Liver (tissue), 3 donors: ENCODE measurements at regions not wholly inside any gene's neighbourhood (a gene's known extent, or its start where the extent isn't known, plus 50 kb on each side); places are given as distances from the start of the nearest gene placed in this dataset.

Source experiments
- CTCF ChIP-seq: fragments of 150-350 bp; IDR thresholded peaks from 2 replicates; pipeline ENCODE4 v1.5.1; 2017; ENCODE audit warnings: improper control_type of control experiment, low read depth, low read length; ENCODE audit not compliant: missing input control
- EGR1 ChIP-seq, 2 donors: IDR thresholded peaks; 2 replicates each; pipeline ENCODE4 v1.6.1; 2016 to 2018; ENCODE audit warnings: antibody characterized with exemption in 2 of 2, low read depth in 2 of 2
- FOXA1 ChIP-seq: IDR thresholded peaks from 2 replicates; pipeline ENCODE4 v1.6.1; 2016; ENCODE audit warnings: antibody characterized with exemption
- GABPA ChIP-seq, 2 donors: IDR thresholded peaks in 1 of 2; conservative IDR thresholded peaks in 1 of 2; 2 replicates each; pipeline ENCODE4 v1.6.1; 2016; ENCODE audit warnings: antibody characterized with exemption in 2 of 2, mild to moderate bottlenecking in 1 of 2, moderate library complexity in 1 of 2
- MAX ChIP-seq: IDR thresholded peaks from 2 replicates; pipeline ENCODE4 v1.6.1; 2016; ENCODE audit warnings: antibody characterized with exemption
- NR2F2 ChIP-seq: IDR thresholded peaks from 2 replicates; pipeline ENCODE4 v1.6.1; 2016; ENCODE audit warnings: antibody characterized with exemption
- RAD21 ChIP-seq, 2 donors: IDR thresholded peaks; 2 replicates each; pipeline ENCODE4 v1.6.1; 2016; ENCODE audit warnings: antibody characterized with exemption in 2 of 2, mild to moderate bottlenecking in 2 of 2
- REST ChIP-seq: IDR thresholded peaks from 2 replicates; pipeline ENCODE4 v1.6.1; 2016; ENCODE audit warnings: antibody characterized with exemption, mild to moderate bottlenecking
- RXRA ChIP-seq, 2 donors: IDR thresholded peaks; 2 replicates each; pipeline ENCODE4 v1.6.1; 2017 to 2018; ENCODE audit warnings: antibody characterized with exemption in 2 of 2, mild to moderate bottlenecking in 1 of 2
- SP1 ChIP-seq: IDR thresholded peaks from 2 replicates; pipeline ENCODE4 v1.6.1; 2018; ENCODE audit warnings: antibody characterized with exemption, mild to moderate bottlenecking
- TAF1 ChIP-seq: conservative IDR thresholded peaks from 2 replicates; pipeline ENCODE4 v1.6.1; 2016; ENCODE audit warnings: antibody characterized with exemption, mild to moderate bottlenecking
- YY1 ChIP-seq: IDR thresholded peaks from 2 replicates; pipeline ENCODE4 v1.6.1; 2016; ENCODE audit warnings: antibody characterized with exemption, mild to moderate bottlenecking
- ZBTB33 ChIP-seq: IDR thresholded peaks from 2 replicates; pipeline ENCODE4 v1.6.1; 2016; ENCODE audit warnings: antibody characterized with exemption
- donor health status: healthy.
- donor health status: healthy.

- TF ChIP-seq CTCF: no peak
- TF ChIP-seq FOXA1: no peak
- TF ChIP-seq MAX: no peak
- no peak for TF ChIP-seq EGR1 (IDR thresholded peaks at IDR 0.05; ENCODE audit: low read depth in 2 of 2)
- TF ChIP-seq YY1: no peak
- no peak for TF ChIP-seq REST
- TF ChIP-seq SP1: no peak
- no peak for TF ChIP-seq ZBTB33
- TF ChIP-seq NR2F2: no peak
- TF ChIP-seq TAF1: no peak
- TF ChIP-seq RXRA (IDR thresholded peaks at IDR 0.05): no peak
- TF ChIP-seq GABPA (IDR thresholded peaks at IDR 0.05 in 1 of 2, conservative IDR thresholded peaks at IDR 0.05 in 1 of 2): no peak
- TF ChIP-seq RAD21 (IDR thresholded peaks at IDR 0.05): no peak
These were observed 511.8 kb upstream of the USP24 start for GRCh38 chr1:55726994-55727393.
